Mucosa of rectum (tissue), 2 donors: ENCODE measurements at regions not wholly inside any gene's neighbourhood (a gene's known extent, or its start where the extent isn't known, plus 50 kb on each side); places are given as distances from the start of the nearest gene placed in this dataset.
"Not testable (repeated sequence)": the region's sequence is repeated elsewhere in the genome, so short reads cannot be mapped to it uniquely, and the experiment has no call there.

Experiments used
- H3K27ac ChIP-seq, 2 donors: one replicate each; pipeline ENCODE4 v1.7.0; 2013; ENCODE audit warnings: inconsistent platforms in 2 of 2, low read depth in 2 of 2, low read length in 2 of 2
- H3K27me3 ChIP-seq, 2 donors: one replicate each; pipeline ENCODE4 v1.7.0; 2013; ENCODE audit warnings: low read length in 2 of 2; ENCODE audit not compliant: control insufficient read depth in 2 of 2, insufficient read depth in 2 of 2
- H3K36me3 ChIP-seq, 2 donors: one replicate each; pipeline ENCODE4 v1.7.0; 2013; ENCODE audit warnings: low read length in 2 of 2; ENCODE audit not compliant: control insufficient read depth in 2 of 2, insufficient read depth in 2 of 2
- H3K4me1 ChIP-seq, 2 donors: one replicate each; pipeline ENCODE4 v1.7.0; 2013; ENCODE audit warnings: low read length in 2 of 2, mild to moderate bottlenecking in 1 of 2; ENCODE audit not compliant: control insufficient read depth in 2 of 2, insufficient read depth in 2 of 2
- H3K4me3 ChIP-seq, 2 donors: one replicate each; pipeline ENCODE4 v1.7.0; 2013; ENCODE audit warnings: low read length in 2 of 2
- H3K9ac ChIP-seq, 2 donors: one replicate each; pipeline ENCODE4 v1.7.0; 2013; ENCODE audit warnings: low read length in 2 of 2, low read depth in 1 of 2, mild to moderate bottlenecking in 1 of 2
- H3K9me3 ChIP-seq, 2 donors: one replicate each; pipeline ENCODE4 v1.7.0; 2013; ENCODE audit warnings: low read length in 2 of 2; ENCODE audit not compliant: control insufficient read depth in 2 of 2
- donor health status: healthy.
- donor health status: Normal muscosa, but diverticular disease.

GRCh38 chr4:104643805-104644204 lies 149.1 kb upstream of the CXXC4 start:
- H3K27ac ChIP-seq, result no peak overlapping the region
- H3K4me1 ChIP-seq, result no peaks in the 10 kb centered on the region
- no peaks in the 10 kb centered on the region for H3K36me3 ChIP-seq
- H3K27me3 ChIP-seq, result no peaks in the 10 kb centered on the region
- H3K9ac ChIP-seq, result no peak overlapping the region
- H3K9me3 ChIP-seq, result no peaks in the 10 kb centered on the region
- no peak overlapping the region for H3K4me3 ChIP-seq

- Histone ChIP-seq H3K9me3 (no peaks in the 10 kb centered on the region), H3K27me3 (no peaks in the 10 kb centered on the region), H3K4me3 (no peak overlapping the region), H3K9ac (no peak overlapping the region), H3K36me3 (no peaks in the 10 kb centered on the region), H3K27ac (no peak overlapping the region), H3K4me1 (no peaks in the 10 kb centered on the region)
These were observed 154.9 kb upstream of the CXXC4 start for GRCh38 chr4:104649631-104650030.

GRCh38 chr4:104662269-104662668 lies 167.6 kb upstream of the CXXC4 start:
- H3K27ac ChIP-seq, H3K4me3 ChIP-seq, H3K4me1 ChIP-seq, H3K36me3 ChIP-seq, H3K9me3 ChIP-seq, H3K27me3 ChIP-seq, H3K9ac ChIP-seq: not testable (repeated sequence)

- H3K27ac ChIP-seq, result no peak overlapping the region
- no peak overlapping the region for H3K4me3 ChIP-seq
- no peak overlapping the region for H3K9ac ChIP-seq
- no peaks in the 10 kb centered on the region for H3K27me3 ChIP-seq
- H3K36me3 ChIP-seq, result no peaks in the 10 kb centered on the region
- H3K9me3 ChIP-seq, result no peaks in the 10 kb centered on the region
- no peaks in the 10 kb centered on the region for H3K4me1 ChIP-seq
These were observed 182.4 kb upstream of the CXXC4 start for GRCh38 chr4:104677116-104677515.

- no peaks in the 10 kb centered on the region for H3K4me1 ChIP-seq
- no peaks in the 10 kb centered on the region for H3K9me3 ChIP-seq
- H3K36me3 ChIP-seq, result no peaks in the 10 kb centered on the region
- H3K27me3 ChIP-seq, result no peaks in the 10 kb centered on the region
- H3K9ac ChIP-seq, result no peak overlapping the region
- H3K27ac ChIP-seq, result no peak overlapping the region
- H3K4me3 ChIP-seq, result no peak overlapping the region
These were observed 187.6 kb upstream of the CXXC4 start for GRCh38 chr4:104682311-104682710.

GRCh38 chr4:104693601-104694201 lies 199.0 kb upstream of the CXXC4 start:
- Histone ChIP-seq H3K4me3 (no peak overlapping the region), H3K27ac (no peak overlapping the region), H3K9me3 (no peaks in the 10 kb centered on the region), H3K27me3 (no peaks in the 10 kb centered on the region), H3K9ac (no peak overlapping the region), H3K36me3 (no peaks in the 10 kb centered on the region), H3K4me1 (no peaks in the 10 kb centered on the region)

GRCh38 chr4:104716584-104716983 lies 221.9 kb upstream of the CXXC4 start:
- Histone ChIP-seq H3K4me1 (no peaks in the 10 kb centered on the region), H3K27ac (no peak overlapping the region), H3K36me3 (no peaks in the 10 kb centered on the region), H3K9me3 (no peaks in the 10 kb centered on the region), H3K27me3 (no peaks in the 10 kb centered on the region), H3K9ac (no peak overlapping the region), H3K4me3 (no peak overlapping the region)

GRCh38 chr4:104719539-104720230 lies 225.0 kb upstream of the CXXC4 start:
- H3K27me3 ChIP-seq, result no peaks in the 10 kb centered on the region
- no peaks in the 10 kb centered on the region for H3K9me3 ChIP-seq
- H3K4me3 ChIP-seq, result no peak overlapping the region
- H3K9ac ChIP-seq, result no peak overlapping the region
- no peaks in the 10 kb centered on the region for H3K36me3 ChIP-seq
- H3K27ac ChIP-seq, result no peak overlapping the region
- no peaks in the 10 kb centered on the region for H3K4me1 ChIP-seq

- Histone ChIP-seq H3K9me3 (no peaks in the 10 kb centered on the region), H3K4me3 (no peak overlapping the region), H3K9ac (no peak overlapping the region), H3K27me3 (no peaks in the 10 kb centered on the region), H3K4me1 (no peaks in the 10 kb centered on the region), H3K27ac (no peak overlapping the region), H3K36me3 (no peaks in the 10 kb centered on the region)
These were observed 227.8 kb upstream of the CXXC4 start for GRCh38 chr4:104722467-104722866.

- Histone ChIP-seq H3K4me3 (no peak overlapping the region), H3K9ac (no peak overlapping the region), H3K4me1 (no peaks in the 10 kb centered on the region), H3K9me3 (no peaks in the 10 kb centered on the region), H3K27me3 (no peaks in the 10 kb centered on the region), H3K36me3 (no peaks in the 10 kb centered on the region), H3K27ac (no peak overlapping the region)
These were observed 231.3 kb upstream of the CXXC4 start for GRCh38 chr4:104726002-104726401.
